ENCODE measurements at regions not wholly inside any gene's neighbourhood (a gene's known extent, or its start where the extent isn't known, plus 50 kb on each side); places are given as distances from the start of the nearest gene placed in this dataset.

DNA sequence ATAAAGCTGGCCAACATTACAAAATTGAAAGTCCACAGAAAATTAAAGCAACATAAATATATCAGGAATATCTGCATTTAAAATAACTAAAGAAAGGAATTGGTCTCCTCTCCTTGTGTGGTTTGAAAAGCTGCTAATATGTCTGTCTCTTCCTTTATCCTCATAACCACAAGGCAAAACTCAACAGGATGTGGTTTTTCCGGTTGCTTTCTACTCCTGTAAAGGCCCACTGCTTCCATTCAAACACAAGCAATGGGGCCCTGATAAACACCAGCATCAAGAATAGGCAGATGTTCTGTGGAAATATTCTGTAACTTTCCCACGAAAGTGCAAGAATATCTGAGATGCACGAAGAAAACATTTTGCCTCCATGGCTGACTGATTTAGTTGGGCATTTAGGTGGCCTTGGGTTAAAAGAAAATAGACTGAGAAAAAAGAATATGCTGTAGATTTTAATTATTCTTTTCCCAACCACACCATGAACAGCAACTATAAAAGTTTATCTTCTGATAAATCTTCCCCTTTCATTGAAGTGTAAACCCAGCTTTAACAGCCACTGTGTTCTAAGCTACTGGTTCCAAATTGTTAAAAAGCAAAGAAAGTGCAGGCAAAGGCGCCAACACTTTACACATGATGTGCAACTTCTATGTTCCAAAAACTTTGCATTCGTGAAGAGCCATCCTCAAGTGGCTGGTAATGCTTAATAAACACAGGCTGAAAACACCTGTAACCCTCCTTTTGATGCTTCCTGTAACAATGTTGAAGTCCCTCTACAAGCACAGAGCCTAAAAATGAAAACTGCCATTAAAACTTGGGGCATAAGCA is 50.5 kb upstream of the NDST3 start:
- no peaks in the 10 kb centered on the region for H3K9me2 ChIP-seq (replicated peaks; ENCODE audit: low read length)
- H3K4me1 ChIP-seq (ENCODE audit: insufficient read depth, low read length), result no peaks in the 10 kb centered on the region
- H3K9me3 ChIP-seq (ENCODE audit: low read length), result no peaks in the 10 kb centered on the region
- H4K20me1 ChIP-seq (ENCODE audit: low read length), result no peaks in the 10 kb centered on the region
- H3K79me2 ChIP-seq (ENCODE audit: low read length), result no peaks in the 10 kb centered on the region
- no peak overlapping the region for H3K4me2 ChIP-seq (ENCODE audit: low read length)
- H3K4me3 ChIP-seq (ENCODE audit: low read length), result no peak overlapping the region
- H3F3A ChIP-seq (ENCODE audit: low read length, unreplicated experiment), result no peaks in the 10 kb centered on the region
- CTCF ChIA-PET, result no interaction called here
- no TSS peak for BruUV-seq (replicated peaks)
- H3K9ac ChIP-seq (ENCODE audit: low read length), result no peak overlapping the region
- intact Hi-C loops (cut with micrococcal nuclease), result no loop called here
- POLR2A ChIA-PET (ENCODE audit: unreplicated experiment), result no interaction called here
- ATAC-seq, result peak; percentile 40; the same call in 1 of the 2 replicates
- no peaks in the 10 kb centered on the region for H3K27me3 ChIP-seq (ENCODE audit: low read length)
- no peak overlapping the region for H2AFZ ChIP-seq (ENCODE audit: low read length)
- no peak overlapping the region for H3K27ac ChIP-seq (ENCODE audit: low read length)
- TF ChIP-seq, protein P1, sequence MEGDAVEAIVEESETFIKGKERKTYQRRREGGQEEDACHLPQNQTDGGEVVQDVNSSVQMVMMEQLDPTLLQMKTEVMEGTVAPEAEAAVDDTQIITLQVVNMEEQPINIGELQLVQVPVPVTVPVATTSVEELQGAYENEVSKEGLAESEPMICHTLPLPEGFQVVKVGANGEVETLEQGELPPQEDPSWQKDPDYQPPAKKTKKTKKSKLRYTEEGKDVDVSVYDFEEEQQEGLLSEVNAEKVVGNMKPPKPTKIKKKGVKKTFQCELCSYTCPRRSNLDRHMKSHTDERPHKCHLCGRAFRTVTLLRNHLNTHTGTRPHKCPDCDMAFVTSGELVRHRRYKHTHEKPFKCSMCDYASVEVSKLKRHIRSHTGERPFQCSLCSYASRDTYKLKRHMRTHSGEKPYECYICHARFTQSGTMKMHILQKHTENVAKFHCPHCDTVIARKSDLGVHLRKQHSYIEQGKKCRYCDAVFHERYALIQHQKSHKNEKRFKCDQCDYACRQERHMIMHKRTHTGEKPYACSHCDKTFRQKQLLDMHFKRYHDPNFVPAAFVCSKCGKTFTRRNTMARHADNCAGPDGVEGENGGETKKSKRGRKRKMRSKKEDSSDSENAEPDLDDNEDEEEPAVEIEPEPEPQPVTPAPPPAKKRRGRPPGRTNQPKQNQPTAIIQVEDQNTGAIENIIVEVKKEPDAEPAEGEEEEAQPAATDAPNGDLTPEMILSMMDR (conservative IDR thresholded peaks at IDR 0.05; ENCODE audit: low read depth, low read length), result no peak
- TF ChIP-seq EZH2phosphoT487 (IDR thresholded peaks at IDR 0.05; ENCODE audit: borderline replicate concordance, low read length), result no peak
- no peak for TF ChIP-seq EZH2 (IDR thresholded peaks at IDR 0.05; ENCODE audit: low read length, unreplicated experiment)
- no peak for DNase-seq
- H3K36me3 ChIP-seq (ENCODE audit: low read depth, low read length), result no peaks in the 10 kb centered on the region

DNA sequence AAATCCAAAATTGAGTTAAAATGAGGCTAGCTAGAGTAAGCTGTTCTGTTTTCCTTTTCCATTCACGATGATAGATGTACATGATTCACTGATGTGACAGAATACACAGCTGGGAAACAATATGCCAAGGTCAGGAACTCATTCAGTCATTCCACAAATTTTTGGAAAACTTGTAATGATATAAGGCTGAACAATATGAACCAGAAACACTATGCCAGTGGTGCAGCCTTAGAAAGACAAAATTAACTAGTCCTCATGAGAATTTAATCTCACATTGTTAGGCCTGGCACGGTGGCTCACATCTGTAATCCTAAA is 50.0 kb upstream of the NDST3 start:
- intact Hi-C loops (cut with micrococcal nuclease), result no loop called here
- Histone ChIP-seq H3K36me3 (ENCODE audit: low read depth, low read length) (no peaks in the 10 kb centered on the region), H3K79me2 (ENCODE audit: low read length) (no peaks in the 10 kb centered on the region), H3K4me3 (ENCODE audit: low read length) (no peak overlapping the region), H3K9ac (ENCODE audit: low read length) (no peak overlapping the region), H3K9me2 (replicated peaks; ENCODE audit: low read length) (no peaks in the 10 kb centered on the region), H3K4me1 (ENCODE audit: insufficient read depth, low read length) (no peaks in the 10 kb centered on the region), H4K20me1 (ENCODE audit: low read length) (no peaks in the 10 kb centered on the region), H3K27me3 (ENCODE audit: low read length) (no peaks in the 10 kb centered on the region), H3K9me3 (ENCODE audit: low read length) (no peaks in the 10 kb centered on the region), H3K27ac (ENCODE audit: low read length) (no peak overlapping the region), H3F3A (ENCODE audit: low read length, unreplicated experiment) (no peaks in the 10 kb centered on the region), H2AFZ (ENCODE audit: low read length) (no peak overlapping the region), H3K4me2 (ENCODE audit: low read length) (no peak overlapping the region)
- ATAC-seq, result no peak
- ChIA-PET POLR2A (ENCODE audit: unreplicated experiment) (no interaction called here), CTCF (no interaction called here)
- DNase-seq, result no peak
- no TSS peak for BruUV-seq (replicated peaks)
- no peak for TF ChIP-seq EZH2 (IDR thresholded peaks at IDR 0.05; ENCODE audit: low read length, unreplicated experiment)
- TF ChIP-seq, protein P1 (conservative IDR thresholded peaks at IDR 0.05; ENCODE audit: low read depth, low read length), result no peak

All from PC-3 (cell line).